Body of pancreas (tissue), 4 donors: ENCODE measurements at regions not wholly inside any gene's neighbourhood (a gene's known extent, or its start where the extent isn't known, plus 50 kb on each side); places are given as distances from the start of the nearest gene placed in this dataset. TPM values are rescaled to one million over a fixed set of nuclear protein-coding genes. Genes with fewer than 3 reads are reported as not detected.

Source experiments
- ATAC-seq: fragments of 150-250 bp; one replicate; pipeline ENCODE4 v1.9.1; 2016
- DNase-seq, 4 donors: peaks; one replicate each; pipeline ENCODE4 v3.0.0-alpha.2; 2019
- H3K27ac ChIP-seq, 4 donors: fragments of 200-600 bp; sonication (generic); 1 replicate in 3 of 4; 2 replicates in 1 of 4; pipeline versions ENCODE4 v1.5.1 to v1.6.1; 2016 to 2019; ENCODE audit warnings: mild to moderate bottlenecking in 1 of 4, mixed read lengths in 1 of 4, moderate library complexity in 1 of 4
- H3K27me3 ChIP-seq, 2 donors: fragments of 200-600 bp; sonication (generic); one replicate each; pipeline ENCODE4 v1.6.0; 2016; ENCODE audit warnings: mild to moderate bottlenecking in 1 of 2
- H3K36me3 ChIP-seq, 2 donors: fragments of 200-600 bp; sonication (generic); replicated peaks in 1 of 2; 2 replicates each; pipeline ENCODE4 v1.5.1; 2016; ENCODE audit warnings: low read depth in 2 of 2; ENCODE audit not compliant: insufficient read depth in 1 of 2
- H3K4me1 ChIP-seq: fragments of 200-600 bp; sonication (generic); one replicate; pipeline ENCODE4 v1.6.0; 2016
- H3K4me3 ChIP-seq, 2 donors: fragments of 200-600 bp; sonication (generic); 1 replicate in 1 of 2; 2 replicates in 1 of 2; pipeline ENCODE4 v1.5.1; 2016 to 2019
- H3K9me3 ChIP-seq, 3 donors: fragments of 200-600 bp; sonication (generic); 1 replicate in 2 of 3; 2 replicates in 1 of 3; pipeline ENCODE4 v1.5.1; 2016
- CTCF ChIP-seq, 7 experiments: fragments of 450-650 bp in 4 of 7; fragments of 200-600 bp in 3 of 7; sonication (generic) in 3 of 7; IDR thresholded peaks; one replicate each; pipeline ENCODE4 v1.5.1; 2016 to 2019; ENCODE audit warnings: antibody characterized with exemption in 7 of 7
- POLR2A ChIP-seq, 3 donors: fragments of 450-650 bp; IDR thresholded peaks; one replicate each; pipeline ENCODE4 v1.6.1; 2016; ENCODE audit warnings: antibody characterized with exemption in 3 of 3, mild to moderate bottlenecking in 2 of 3
- WGBS, 2 donors: methylation state at CpG; one replicate each; pipeline ENCODE4 v1.1.5; 2017; 5-methylcytosine and 5-hydroxymethylcytosine counted together
- intact Hi-C: fragments of 100-400 bp; cut with DNase I; formaldehyde crosslinking; loops from one replicate; pipeline ENCODE4 v1.15.1; 2023
- small RNA-seq: library from RNA; depleted of rRNA; stranded (forward); fragments of <200 nt; gene quantifications from one replicate; pipeline ENCODE3, GENCODE V24; 2016

DNA sequence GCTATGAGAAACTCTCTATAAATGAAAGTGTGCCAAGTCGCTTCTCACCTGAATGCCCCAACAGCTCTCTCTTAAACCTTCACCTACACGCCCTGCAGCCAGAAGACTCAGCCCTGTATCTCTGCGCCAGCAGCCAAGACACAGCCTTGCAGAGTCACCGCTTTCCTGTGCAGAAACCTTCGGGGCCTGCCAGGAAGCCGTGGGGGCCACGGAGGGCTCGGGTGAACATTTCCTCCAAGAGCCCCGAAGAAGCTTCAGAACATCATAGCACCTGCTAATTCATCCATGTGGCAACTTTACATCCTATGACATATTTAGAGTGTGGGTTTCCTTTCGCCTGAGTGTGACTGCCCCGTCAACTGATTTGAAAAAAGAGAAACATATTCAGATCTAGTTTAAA lies 55.7 kb upstream of the PRSS58 start:
- ATAC-seq (no peak), DNase-seq (no peak)
- Histone ChIP-seq H3K27ac (no peak overlapping the region), H3K4me1 (no peaks in the 10 kb centered on the region), H3K36me3 (no peaks in the 10 kb centered on the region), H3K27me3 (no peaks in the 10 kb centered on the region), H3K9me3 (no peaks in the 10 kb centered on the region), H3K4me3 (no peak overlapping the region)
- no peak for TF ChIP-seq POLR2A (IDR thresholded peaks at IDR 0.05)
- TF ChIP-seq CTCF (IDR thresholded peaks at IDR 0.05) = no peak
- 65 to 84% methylated on average over 9 to 11 of the region's 11 CpGs for WGBS, 2 donors
- intact Hi-C loops = no loop called here

DNA sequence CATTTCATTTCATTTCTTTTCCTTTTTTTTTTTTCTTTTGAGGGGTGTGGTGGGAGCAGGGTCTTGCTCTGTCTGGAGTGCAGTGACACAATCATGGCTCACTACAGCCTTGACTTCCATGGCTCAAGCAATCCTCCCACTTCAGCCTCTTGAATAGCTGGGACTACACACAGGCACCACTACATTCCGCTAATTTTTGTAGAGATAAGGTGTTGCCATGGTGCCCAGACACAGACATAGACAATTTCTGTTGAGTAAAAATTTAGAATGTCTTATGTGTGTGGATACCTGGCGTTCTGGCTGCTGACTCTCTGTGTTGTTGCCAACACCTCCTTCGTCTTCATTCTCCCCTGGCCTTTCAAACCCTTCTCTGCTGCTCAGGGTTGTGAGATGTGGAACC lies 54.0 kb upstream of the PRSS58 start:
- no peak for TF ChIP-seq POLR2A (IDR thresholded peaks at IDR 0.05)
- TF ChIP-seq CTCF (IDR thresholded peaks at IDR 0.05) = no peak
- intact Hi-C loops = no loop called here
- ATAC-seq = no peak
- no peak for DNase-seq
- no peaks in the 10 kb centered on the region for H3K27me3 ChIP-seq
- no peaks in the 10 kb centered on the region for H3K9me3 ChIP-seq
- H3K4me1 ChIP-seq = no peaks in the 10 kb centered on the region
- 54 to 82% methylated on average over 3 of the region's 3 CpGs for WGBS, 2 donors
- H3K27ac ChIP-seq = no peak overlapping the region
- no peak overlapping the region for H3K4me3 ChIP-seq
- H3K36me3 ChIP-seq = no peaks in the 10 kb centered on the region

GRCh38 chr7:142308918-142309317 lies 51.1 kb upstream of the PRSS58 start:
- Histone ChIP-seq H3K9me3 (no peaks in the 10 kb centered on the region), H3K27me3 (no peaks in the 10 kb centered on the region), H3K4me1 (no peaks in the 10 kb centered on the region), H3K4me3 (no peak overlapping the region), H3K36me3 (no peaks in the 10 kb centered on the region), H3K27ac (no peak overlapping the region)
- DNase-seq (no peak), ATAC-seq (no peak)
- intact Hi-C loops = no loop called here
- 66 to 68% methylated on average over 3 of the region's 3 CpGs for WGBS, 2 donors
- TF ChIP-seq CTCF (IDR thresholded peaks at IDR 0.05) = no peak
- TF ChIP-seq POLR2A (IDR thresholded peaks at IDR 0.05) = no peak

GRCh38 chr7:142308326-142308725 lies 50.5 kb upstream of the PRSS58 start:
- intact Hi-C loops = no loop called here
- WGBS, 2 donors = 55 to 75% methylated on average over 2 to 4 of the region's 4 CpGs
- no peaks in the 10 kb centered on the region for H3K27me3 ChIP-seq
- H3K4me1 ChIP-seq = no peaks in the 10 kb centered on the region
- no peaks in the 10 kb centered on the region for H3K9me3 ChIP-seq
- ATAC-seq (no peak), DNase-seq (no peak)
- H3K27ac ChIP-seq = no peak overlapping the region
- no peaks in the 10 kb centered on the region for H3K36me3 ChIP-seq
- TF ChIP-seq POLR2A (IDR thresholded peaks at IDR 0.05) = no peak
- no peak for TF ChIP-seq CTCF (IDR thresholded peaks at IDR 0.05)
- H3K4me3 ChIP-seq = no peak overlapping the region

Small RNA genes lying in the stretch of these regions (small RNA-seq; reads per million reads assigned to genes)
- gene TRBV5-2 (not detected), gene TRBV8-1 (not detected), gene TRBV8-2 (not detected)
